Transverse colon (tissue), 3 donors: ENCODE measurements at regions not wholly inside any gene's neighbourhood (a gene's known extent, or its start where the extent isn't known, plus 50 kb on each side); places are given as distances from the start of the nearest gene placed in this dataset.

Experiments
- EP300 ChIP-seq: sonication (generic); formaldehyde crosslinking; IDR thresholded peaks from one replicate; pipeline ENCODE4 v1.6.1; 2017; ENCODE audit warnings: antibody characterized with exemption, low read depth
- POLR2A ChIP-seq: fragments of 450-650 bp; IDR thresholded peaks from one replicate; pipeline ENCODE4 v1.6.1; 2016; ENCODE audit warnings: antibody characterized with exemption, mild to moderate bottlenecking, moderate library complexity
- TF ChIP-seq, protein P1 (sequence below), 5 experiments: fragments of 200-600 bp in 3 of 5; fragments of 450-650 bp in 2 of 5; sonication (generic) in 3 of 5; IDR thresholded peaks; 1 replicate in 2 of 5; 2 replicates in 3 of 5; pipeline ENCODE4 v1.5.1; 2016 to 2017; ENCODE audit warnings: antibody characterized with exemption in 5 of 5, inconsistent platforms in 3 of 5, mild to moderate bottlenecking in 2 of 5, moderate library complexity in 1 of 5

DNA sequence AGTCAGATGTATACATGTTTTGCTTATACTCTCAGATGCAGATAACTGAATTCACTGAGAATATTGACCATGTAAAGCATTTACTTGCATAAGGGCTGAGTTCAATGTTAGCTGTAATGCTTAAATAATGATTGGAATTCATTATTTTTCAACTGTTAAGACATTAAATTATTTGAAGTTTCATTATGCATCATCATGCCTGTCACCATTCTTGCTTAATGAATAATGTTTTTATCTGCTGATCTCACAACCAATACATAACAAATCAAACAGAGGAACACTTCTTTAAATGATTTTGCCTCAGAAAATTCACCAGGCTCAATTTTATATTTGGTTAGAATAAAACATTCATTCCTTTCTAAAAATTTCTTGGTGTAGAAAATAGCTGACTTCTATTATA lies 233.4 kb downstream of the GPR37 start:
- TF ChIP-seq POLR2A (no peak), EP300 (no peak)
- TF ChIP-seq, protein P1, sequence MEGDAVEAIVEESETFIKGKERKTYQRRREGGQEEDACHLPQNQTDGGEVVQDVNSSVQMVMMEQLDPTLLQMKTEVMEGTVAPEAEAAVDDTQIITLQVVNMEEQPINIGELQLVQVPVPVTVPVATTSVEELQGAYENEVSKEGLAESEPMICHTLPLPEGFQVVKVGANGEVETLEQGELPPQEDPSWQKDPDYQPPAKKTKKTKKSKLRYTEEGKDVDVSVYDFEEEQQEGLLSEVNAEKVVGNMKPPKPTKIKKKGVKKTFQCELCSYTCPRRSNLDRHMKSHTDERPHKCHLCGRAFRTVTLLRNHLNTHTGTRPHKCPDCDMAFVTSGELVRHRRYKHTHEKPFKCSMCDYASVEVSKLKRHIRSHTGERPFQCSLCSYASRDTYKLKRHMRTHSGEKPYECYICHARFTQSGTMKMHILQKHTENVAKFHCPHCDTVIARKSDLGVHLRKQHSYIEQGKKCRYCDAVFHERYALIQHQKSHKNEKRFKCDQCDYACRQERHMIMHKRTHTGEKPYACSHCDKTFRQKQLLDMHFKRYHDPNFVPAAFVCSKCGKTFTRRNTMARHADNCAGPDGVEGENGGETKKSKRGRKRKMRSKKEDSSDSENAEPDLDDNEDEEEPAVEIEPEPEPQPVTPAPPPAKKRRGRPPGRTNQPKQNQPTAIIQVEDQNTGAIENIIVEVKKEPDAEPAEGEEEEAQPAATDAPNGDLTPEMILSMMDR (IDR thresholded peaks at IDR 0.05) = no peak
